HG03060 (cell line): ENCODE measurements at regions not wholly inside any gene's neighbourhood (a gene's known extent, or its start where the extent isn't known, plus 50 kb on each side); places are given as distances from the start of the nearest gene placed in this dataset.
"Not testable (repeated sequence)": the region's sequence is repeated elsewhere in the genome, so short reads cannot be mapped to it uniquely, and the experiment has no call there.

Experiments used
- ATAC-seq: cut with Tn5 transposase; IDR thresholded peaks from one replicate; pipeline ENCODE4 v1.9.1; 2021; ENCODE audit warnings: low read depth, moderate number of reproducible peaks; ENCODE audit not compliant: unreplicated experiment

DNA sequence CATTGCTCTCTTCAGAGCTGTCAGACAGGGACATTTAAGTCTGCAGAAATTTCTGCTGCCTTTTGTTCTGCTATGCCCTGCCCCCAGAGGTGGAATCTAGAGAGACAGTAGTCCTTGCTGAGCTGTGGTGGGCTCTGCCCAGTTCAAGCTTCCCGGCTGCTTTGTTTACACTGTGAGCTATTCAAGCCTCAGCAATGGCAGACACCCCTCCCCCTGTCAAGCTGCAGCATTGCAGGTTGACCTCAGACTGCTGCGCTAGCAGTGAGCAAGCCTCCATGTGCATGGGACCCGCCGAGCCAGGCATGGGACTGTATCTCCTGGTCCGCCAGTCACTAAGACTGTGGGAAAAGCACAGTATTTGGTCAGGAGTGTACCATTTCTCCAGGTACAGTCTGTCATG is 53.6 kb upstream of the MAPK10 start:
- ATAC-seq, result not testable (repeated sequence)

- no peak for ATAC-seq
These were observed 54.8 kb upstream of the MAPK10 start for GRCh38 chr4:86414686-86415085.

- ATAC-seq, result no peak
These were observed 56.2 kb upstream of the MAPK10 start for GRCh38 chr4:86416081-86416480.

DNA sequence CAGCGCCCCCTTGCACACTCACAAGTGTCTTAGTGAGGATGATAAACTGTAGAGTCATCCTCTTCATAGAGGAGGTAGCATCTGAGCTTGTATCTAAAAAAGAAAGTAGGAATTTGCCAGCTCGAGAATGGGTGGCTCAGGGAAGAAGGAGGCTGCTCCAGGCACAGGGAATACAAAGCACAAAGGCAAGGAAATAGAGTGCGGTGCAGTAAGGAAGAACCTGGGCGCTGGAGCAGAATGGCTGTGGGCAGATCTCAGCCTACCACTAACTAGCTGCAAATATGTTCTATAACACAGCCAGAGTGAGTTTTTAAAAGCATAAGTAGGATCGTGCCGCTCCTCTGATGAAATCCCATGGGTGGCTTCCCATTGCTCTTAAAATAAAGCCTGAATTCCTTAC is 61.6 kb upstream of the MAPK10 start:
- ATAC-seq, result no peak

- ATAC-seq, result no peak
These were observed 71.8 kb upstream of the MAPK10 start for GRCh38 chr4:86431543-86432116.

GRCh38 chr4:86432559-86433134 is 72.8 kb upstream of the MAPK10 start:
- no peak for ATAC-seq

DNA sequence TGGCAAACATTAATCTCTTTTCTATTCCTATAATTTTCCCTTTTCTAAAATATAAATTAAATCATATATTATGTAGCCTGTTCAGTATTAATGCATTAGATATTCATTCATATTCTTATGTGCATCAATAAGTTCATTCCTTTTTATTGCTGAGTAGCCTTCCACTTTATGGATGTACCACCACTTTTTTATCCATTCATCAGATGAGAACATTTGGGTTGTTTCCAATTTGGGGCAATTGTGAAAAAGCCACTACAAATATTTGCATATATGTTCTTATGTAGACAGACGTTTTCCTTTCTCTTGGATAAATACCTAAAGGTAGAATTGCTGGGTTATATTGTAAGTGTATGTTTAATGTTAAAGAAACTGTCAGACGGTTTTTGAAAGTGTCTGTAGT is 79.4 kb upstream of the MAPK10 start:
- no peak for ATAC-seq

GRCh38 chr4:86441175-86441936 is 81.5 kb upstream of the MAPK10 start:
- ATAC-seq, result no peak

GRCh38 chr4:86442881-86443280 is 83.0 kb upstream of the MAPK10 start:
- ATAC-seq, result no peak

GRCh38 chr4:86443495-86443894 is 83.6 kb upstream of the MAPK10 start:
- ATAC-seq, result no peak

DNA sequence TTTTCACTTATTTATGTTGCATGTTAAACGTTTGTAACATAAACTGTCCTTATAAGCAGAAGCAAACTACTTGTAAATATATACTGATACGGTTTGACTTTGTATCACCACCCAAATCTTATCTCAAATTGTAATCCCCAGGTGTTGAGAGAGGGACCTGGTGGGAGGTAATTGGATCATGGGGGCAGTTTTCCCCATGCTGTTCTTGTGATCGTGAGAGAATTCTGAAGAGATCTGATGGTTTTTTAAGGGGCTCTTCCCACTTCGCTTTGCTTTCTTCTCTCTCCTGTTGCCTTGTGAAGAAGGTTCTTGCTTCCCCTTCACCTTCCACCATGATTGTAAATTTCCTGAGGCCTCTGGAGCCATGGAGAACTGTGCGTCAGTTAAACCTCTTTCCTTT is 87.1 kb upstream of the MAPK10 start:
- no peak for ATAC-seq

GRCh38 chr4:86448871-86449270 is 89.0 kb upstream of the MAPK10 start:
- ATAC-seq, result no peak

DNA sequence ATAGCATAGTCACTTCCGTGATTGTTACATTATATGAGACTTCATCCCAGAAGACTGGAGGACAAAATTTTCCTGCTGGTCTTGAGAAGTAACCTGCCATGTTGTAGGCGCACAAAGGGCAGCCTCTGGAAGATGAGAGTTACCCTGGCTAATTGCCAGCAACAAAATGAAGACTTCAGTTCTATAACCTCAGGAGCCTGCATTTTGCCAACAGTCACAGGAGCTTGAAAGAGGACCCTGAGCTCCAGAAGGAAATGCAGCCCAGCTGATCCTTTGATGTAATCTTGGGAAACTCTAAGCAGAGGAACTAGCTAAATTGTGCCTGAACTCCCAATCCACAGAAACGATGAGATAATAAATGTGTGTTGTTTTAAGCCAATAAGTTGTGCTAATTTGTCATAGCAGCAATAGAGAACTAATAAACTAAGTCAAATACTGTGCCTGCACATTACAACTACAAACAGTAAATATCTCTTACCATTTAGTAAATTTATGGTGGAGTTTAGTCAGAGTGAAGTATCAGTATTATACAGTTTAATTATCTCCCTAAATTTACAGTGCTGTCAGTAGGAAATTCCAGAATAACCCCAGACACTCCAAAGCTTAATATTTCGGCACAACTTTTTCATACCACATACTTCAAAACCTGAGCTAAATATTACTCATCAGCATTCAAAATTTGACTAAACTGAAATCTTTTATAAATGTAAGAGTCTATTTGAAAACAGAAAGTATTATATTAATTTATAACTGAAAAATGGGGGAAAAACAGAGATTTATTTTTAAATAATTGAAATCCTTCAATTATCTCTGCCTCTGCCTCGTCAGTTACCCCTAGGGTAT is 90.1 kb upstream of the MAPK10 start:
- no peak for ATAC-seq

GRCh38 chr4:86450861-86451260 is 91.0 kb upstream of the MAPK10 start:
- ATAC-seq, result no peak

DNA sequence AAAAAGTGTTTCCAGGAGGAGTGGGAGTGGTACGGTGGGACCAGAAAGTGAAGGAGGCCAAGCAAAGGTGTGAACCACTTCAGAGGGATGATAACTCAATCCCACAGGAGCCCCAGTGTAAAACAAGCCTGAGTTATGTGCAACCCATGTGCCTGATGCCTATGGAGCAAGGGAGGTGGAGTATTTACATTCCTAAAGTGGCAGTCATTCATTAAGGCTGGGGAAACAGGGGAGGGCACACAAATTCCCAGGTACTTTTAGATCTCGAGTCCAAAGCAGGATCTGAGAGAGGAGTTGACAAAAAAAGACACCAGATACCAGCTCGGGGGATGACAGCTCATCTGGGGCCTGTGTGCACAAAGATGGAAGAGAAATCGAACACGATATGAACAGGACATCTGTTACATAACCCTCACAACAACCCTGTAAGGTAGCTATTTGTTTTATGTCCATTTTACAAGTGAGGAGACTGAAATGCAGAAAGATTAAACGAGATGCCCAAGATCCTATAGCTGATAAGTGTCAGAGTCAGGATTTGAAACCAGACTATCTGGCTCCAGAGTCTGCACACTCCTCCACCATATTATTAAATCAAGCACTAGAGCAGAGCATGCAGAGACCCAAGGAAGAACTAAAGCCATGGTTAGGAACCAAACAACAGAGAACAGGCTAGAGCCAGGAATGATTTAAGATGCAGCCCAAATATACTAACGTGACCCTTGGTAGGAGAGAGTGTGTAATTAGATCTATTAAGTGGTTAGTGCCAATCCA is 91.9 kb upstream of the MAPK10 start:
- ATAC-seq, result no peak

- no peak for ATAC-seq
These were observed 92.6 kb upstream of the MAPK10 start for GRCh38 chr4:86452422-86452891.

GRCh38 chr4:86452924-86453531 is 93.2 kb upstream of the MAPK10 start:
- no peak for ATAC-seq

DNA sequence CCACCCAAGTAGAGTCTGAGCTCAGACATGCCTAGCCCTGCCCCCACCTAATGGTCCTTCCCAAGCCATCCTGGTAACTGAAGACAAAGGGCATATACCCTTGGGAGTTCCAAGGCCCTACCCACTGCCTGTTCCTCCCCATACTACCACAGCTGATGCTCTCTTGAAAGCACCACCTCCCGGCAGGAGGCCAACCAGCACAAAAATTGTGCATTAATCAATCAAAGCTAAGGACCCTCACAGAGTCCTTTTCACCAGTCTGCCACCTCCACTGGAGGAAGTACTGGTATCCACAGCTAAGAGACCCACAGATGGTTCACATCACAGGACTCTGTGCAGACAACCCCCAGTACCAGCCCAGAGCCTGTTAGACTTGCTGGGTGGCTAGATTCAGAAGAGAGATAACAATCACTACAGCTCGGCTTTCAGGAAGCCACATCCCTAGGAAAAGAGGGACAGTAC is 93.8 kb upstream of the MAPK10 start:
- not testable (repeated sequence) for ATAC-seq

DNA sequence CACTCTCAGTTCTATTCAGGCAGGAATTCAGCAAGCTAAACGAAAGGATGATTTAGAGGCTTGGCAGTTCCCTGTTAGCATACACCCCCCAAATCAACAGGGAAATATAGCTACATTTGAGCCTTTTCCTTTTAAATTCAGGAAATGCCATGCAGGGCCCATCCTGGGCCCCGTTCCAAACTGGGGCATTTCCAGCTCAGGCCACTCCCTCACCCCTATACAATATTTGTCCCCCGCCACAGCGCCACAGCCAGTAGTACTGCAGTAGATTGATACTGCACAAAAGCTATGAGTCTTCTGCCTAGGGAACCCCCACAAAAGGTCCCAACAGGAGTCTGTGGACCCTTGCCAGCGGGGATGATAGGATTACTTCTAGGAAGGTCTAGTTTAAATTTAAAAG is 102.0 kb upstream of the MAPK10 start:
- ATAC-seq, result no peak
